ENCODE measurements at regions not wholly inside any gene's neighbourhood (a gene's known extent, or its start where the extent isn't known, plus 50 kb on each side); places are given as distances from the start of the nearest gene placed in this dataset.

DNA sequence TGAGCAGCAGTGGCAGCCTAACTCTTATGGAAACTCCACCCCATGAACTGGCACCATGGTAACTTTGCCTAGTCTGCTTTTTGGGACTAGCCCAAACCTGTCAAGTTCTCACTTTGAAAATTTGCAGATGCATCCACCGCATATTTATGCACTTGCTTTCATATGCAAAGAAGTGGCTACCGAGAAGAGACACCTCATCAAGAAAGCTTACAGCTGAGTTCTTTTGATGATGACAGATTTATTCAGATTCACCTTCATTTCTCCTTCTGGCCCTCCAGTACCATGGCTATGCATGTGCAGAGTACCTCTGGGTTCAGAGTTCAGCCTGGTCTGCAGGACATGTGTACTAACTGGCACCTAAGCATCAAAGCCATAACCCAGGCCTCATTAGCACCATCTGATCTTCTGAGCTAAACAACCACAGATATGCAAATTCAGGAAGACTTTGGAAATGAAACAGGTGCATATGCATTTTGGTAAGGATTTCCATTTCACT, 154.3 kb upstream of the TENT5A start:
- no peak overlapping the region for H3K4me3 ChIP-seq (replicated peaks; ENCODE audit: insufficient read depth, low read length)
- H3K27me3 ChIP-seq (ENCODE audit: insufficient read depth, poor library complexity, severe bottlenecking): no peaks in the 10 kb centered on the region
- DNase-seq (ENCODE audit: low read depth in 1 of 2, low spot score in 1 of 2): no peak
- TF ChIP-seq POLR2AphosphoS5 (IDR thresholded peaks at IDR 0.05; ENCODE audit: low read depth) (no peak), GABPA (IDR thresholded peaks at IDR 0.05; ENCODE audit: low read depth) (no peak), SPI1 (IDR thresholded peaks at IDR 0.05; ENCODE audit: borderline replicate concordance, low read depth) (no peak)
- TF ChIP-seq, protein P1, sequence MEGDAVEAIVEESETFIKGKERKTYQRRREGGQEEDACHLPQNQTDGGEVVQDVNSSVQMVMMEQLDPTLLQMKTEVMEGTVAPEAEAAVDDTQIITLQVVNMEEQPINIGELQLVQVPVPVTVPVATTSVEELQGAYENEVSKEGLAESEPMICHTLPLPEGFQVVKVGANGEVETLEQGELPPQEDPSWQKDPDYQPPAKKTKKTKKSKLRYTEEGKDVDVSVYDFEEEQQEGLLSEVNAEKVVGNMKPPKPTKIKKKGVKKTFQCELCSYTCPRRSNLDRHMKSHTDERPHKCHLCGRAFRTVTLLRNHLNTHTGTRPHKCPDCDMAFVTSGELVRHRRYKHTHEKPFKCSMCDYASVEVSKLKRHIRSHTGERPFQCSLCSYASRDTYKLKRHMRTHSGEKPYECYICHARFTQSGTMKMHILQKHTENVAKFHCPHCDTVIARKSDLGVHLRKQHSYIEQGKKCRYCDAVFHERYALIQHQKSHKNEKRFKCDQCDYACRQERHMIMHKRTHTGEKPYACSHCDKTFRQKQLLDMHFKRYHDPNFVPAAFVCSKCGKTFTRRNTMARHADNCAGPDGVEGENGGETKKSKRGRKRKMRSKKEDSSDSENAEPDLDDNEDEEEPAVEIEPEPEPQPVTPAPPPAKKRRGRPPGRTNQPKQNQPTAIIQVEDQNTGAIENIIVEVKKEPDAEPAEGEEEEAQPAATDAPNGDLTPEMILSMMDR (IDR thresholded peaks at IDR 0.05; ENCODE audit: insufficient read depth, low read length): no peak
- TF ChIP-seq, protein P2, sequence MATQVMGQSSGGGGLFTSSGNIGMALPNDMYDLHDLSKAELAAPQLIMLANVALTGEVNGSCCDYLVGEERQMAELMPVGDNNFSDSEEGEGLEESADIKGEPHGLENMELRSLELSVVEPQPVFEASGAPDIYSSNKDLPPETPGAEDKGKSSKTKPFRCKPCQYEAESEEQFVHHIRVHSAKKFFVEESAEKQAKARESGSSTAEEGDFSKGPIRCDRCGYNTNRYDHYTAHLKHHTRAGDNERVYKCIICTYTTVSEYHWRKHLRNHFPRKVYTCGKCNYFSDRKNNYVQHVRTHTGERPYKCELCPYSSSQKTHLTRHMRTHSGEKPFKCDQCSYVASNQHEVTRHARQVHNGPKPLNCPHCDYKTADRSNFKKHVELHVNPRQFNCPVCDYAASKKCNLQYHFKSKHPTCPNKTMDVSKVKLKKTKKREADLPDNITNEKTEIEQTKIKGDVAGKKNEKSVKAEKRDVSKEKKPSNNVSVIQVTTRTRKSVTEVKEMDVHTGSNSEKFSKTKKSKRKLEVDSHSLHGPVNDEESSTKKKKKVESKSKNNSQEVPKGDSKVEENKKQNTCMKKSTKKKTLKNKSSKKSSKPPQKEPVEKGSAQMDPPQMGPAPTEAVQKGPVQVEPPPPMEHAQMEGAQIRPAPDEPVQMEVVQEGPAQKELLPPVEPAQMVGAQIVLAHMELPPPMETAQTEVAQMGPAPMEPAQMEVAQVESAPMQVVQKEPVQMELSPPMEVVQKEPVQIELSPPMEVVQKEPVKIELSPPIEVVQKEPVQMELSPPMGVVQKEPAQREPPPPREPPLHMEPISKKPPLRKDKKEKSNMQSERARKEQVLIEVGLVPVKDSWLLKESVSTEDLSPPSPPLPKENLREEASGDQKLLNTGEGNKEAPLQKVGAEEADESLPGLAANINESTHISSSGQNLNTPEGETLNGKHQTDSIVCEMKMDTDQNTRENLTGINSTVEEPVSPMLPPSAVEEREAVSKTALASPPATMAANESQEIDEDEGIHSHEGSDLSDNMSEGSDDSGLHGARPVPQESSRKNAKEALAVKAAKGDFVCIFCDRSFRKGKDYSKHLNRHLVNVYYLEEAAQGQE (IDR thresholded peaks at IDR 0.05; ENCODE audit: insufficient replicate concordance, low read depth): no peak
- no peak overlapping the region for H3K27ac ChIP-seq (replicated peaks)

DNA sequence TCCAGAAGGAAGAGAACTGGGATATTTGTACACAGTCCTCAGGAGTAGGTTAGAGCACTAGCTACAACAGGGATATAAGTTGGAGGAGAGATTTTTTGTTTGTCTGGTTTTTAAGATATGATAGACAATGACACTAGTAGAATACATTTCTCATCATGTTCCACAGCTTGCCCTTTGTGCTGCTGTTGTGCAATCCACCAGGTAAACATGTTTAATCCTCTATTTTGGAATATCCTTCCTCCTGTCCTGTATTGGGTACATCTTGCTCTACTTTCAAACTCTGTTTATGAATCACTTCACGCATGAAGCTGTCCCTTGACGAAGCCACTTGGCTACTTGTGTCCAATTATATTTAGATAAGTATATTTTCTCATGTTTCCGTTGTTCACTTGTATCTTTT, 153.6 kb upstream of the TENT5A start:
- H3K27ac ChIP-seq (replicated peaks): no peak overlapping the region
- H3K4me3 ChIP-seq (replicated peaks; ENCODE audit: insufficient read depth, low read length): no peak overlapping the region
- no peaks in the 10 kb centered on the region for H3K27me3 ChIP-seq (ENCODE audit: insufficient read depth, poor library complexity, severe bottlenecking)
- TF ChIP-seq GABPA (IDR thresholded peaks at IDR 0.05; ENCODE audit: low read depth) (no peak), SPI1 (IDR thresholded peaks at IDR 0.05; ENCODE audit: borderline replicate concordance, low read depth) (no peak), POLR2AphosphoS5 (IDR thresholded peaks at IDR 0.05; ENCODE audit: low read depth) (no peak)
- TF ChIP-seq, protein P1 (IDR thresholded peaks at IDR 0.05; ENCODE audit: insufficient read depth, low read length): no peak
- DNase-seq (ENCODE audit: low read depth in 1 of 2, low spot score in 1 of 2): no peak

DNA sequence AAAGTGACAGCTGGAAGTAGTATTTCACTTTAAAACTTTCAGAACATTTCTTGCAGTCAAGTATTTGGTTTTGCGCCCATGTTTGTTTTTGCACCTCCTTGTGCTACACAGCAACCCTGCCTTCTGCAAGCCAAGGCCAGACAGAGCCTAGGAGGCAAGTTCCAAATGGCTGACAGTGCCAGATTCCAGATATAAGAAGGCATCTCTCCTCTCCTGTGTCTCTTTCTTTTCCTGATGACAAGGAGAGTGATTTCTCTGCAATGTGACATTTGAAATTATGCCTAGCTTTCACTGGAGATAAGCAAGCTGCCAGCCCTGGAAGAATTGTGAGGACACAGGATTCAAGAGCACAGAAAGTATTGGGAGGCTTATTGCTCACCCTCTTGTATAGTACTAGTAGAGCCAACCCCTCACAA, 149.1 kb upstream of the TENT5A start:
- Histone ChIP-seq H3K27me3 (ENCODE audit: insufficient read depth, poor library complexity, severe bottlenecking) (no peaks in the 10 kb centered on the region), H3K27ac (replicated peaks) (no peak overlapping the region), H3K4me3 (replicated peaks; ENCODE audit: insufficient read depth, low read length) (no peak overlapping the region)
- TF ChIP-seq, protein P1 (IDR thresholded peaks at IDR 0.05; ENCODE audit: insufficient read depth, low read length): no peak
- no peak for TF ChIP-seq GABPA (IDR thresholded peaks at IDR 0.05; ENCODE audit: low read depth)
- no peak for TF ChIP-seq SPI1 (IDR thresholded peaks at IDR 0.05; ENCODE audit: borderline replicate concordance, low read depth)
- TF ChIP-seq, protein P2 (IDR thresholded peaks at IDR 0.05; ENCODE audit: insufficient replicate concordance, low read depth): no peak
- no peak for TF ChIP-seq POLR2AphosphoS5 (IDR thresholded peaks at IDR 0.05; ENCODE audit: low read depth)
- DNase-seq (ENCODE audit: low read depth in 1 of 2, low spot score in 1 of 2): no peak

DNA sequence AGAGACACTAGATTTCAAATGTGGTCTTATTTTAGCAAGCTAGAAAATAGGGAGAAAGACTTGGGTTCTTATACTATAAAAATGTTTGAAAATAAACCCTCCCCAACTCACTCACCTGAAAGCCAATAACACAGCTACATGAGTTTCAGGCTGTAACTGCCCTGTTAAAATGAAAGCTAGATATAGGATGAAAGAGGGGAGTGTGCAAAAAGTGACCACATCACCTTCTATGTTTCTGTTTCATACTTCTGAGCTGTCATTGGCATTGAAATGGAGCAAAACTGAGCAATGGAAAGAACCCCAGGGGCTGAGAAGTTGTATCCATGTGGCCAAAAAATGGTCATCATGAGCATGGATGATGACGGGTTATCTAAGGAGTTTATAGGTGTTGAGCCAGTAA, 148.1 kb upstream of the TENT5A start:
- TF ChIP-seq, protein P2 (IDR thresholded peaks at IDR 0.05; ENCODE audit: insufficient replicate concordance, low read depth): no peak
- Histone ChIP-seq H3K27ac (replicated peaks) (no peak overlapping the region), H3K4me3 (replicated peaks; ENCODE audit: insufficient read depth, low read length) (no peak overlapping the region), H3K27me3 (ENCODE audit: insufficient read depth, poor library complexity, severe bottlenecking) (no peaks in the 10 kb centered on the region)
- DNase-seq (ENCODE audit: low read depth in 1 of 2, low spot score in 1 of 2): no peak

Data from HL-60 (cell line).